ENCODE measurements at regions not wholly inside any gene's neighbourhood (a gene's known extent, or its start where the extent isn't known, plus 50 kb on each side); places are given as distances from the start of the nearest gene placed in this dataset.
"Not testable (repeated sequence)": the region's sequence is repeated elsewhere in the genome, so short reads cannot be mapped to it uniquely, and the experiment has no call there.

DNA sequence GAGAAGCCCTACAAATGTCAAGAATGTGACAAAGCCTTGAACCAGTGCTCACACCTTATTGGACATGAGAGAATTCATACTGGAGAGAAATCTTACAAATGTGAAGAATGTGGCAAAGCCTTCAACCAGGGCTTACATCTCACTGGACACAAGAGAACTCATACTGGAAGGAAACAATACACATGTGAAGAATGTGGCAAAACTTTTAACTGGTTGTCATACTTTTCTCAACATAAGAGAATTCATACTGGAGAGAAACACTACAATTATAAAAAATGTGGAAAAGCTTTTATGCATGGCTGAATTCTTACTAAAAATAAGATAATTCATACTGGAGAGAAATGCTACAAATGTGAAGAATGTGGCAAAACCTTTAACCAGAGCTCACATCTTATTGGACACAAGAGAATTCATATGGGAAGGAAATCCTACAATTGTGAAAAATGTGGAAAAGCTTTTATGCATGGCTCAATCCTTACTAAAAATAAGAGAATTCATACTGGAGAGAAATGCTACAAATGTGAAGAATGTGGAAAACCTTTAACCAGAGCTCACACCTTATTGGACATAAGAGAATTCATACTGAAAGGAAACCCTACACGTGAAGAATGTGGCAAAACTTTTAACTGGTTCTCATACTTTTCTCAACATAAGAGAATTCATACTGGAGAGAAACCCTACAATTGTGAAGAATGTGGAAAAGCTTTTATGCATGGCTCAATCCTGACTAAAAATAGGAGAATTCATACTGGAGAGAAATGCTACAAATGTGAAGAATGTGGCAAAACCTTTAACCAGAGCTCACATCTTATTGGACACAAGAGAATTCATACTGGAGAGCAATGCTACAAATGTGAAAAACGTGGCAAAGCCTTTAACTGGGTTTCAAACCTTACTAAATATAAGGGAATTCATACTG is 350.6 kb upstream of the NUPR2 start:
- not testable (repeated sequence) for DNase-seq (ENCODE audit: low spot score)

DNA sequence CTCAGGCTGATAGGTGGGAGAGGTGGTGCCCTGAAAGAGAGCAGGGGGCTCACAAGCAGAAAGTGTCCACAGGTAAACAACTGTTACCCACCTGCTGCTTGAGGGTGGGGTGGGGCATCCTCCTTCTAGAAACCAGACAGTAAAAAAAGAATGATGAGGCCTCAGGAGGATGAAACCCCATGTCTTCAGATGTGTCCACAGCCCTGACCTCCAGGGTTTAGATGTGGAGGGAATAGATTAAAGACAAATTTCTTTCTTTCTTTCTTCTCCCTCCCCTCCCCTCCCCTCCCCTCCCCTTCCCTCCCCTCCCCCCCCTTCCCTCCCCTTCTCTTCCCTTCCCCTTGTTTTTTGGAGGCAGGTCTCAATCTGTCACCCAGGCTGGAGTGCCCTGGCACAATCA is 333.5 kb upstream of the NUPR2 start:
- no peak for DNase-seq (ENCODE audit: low spot score)

DNA sequence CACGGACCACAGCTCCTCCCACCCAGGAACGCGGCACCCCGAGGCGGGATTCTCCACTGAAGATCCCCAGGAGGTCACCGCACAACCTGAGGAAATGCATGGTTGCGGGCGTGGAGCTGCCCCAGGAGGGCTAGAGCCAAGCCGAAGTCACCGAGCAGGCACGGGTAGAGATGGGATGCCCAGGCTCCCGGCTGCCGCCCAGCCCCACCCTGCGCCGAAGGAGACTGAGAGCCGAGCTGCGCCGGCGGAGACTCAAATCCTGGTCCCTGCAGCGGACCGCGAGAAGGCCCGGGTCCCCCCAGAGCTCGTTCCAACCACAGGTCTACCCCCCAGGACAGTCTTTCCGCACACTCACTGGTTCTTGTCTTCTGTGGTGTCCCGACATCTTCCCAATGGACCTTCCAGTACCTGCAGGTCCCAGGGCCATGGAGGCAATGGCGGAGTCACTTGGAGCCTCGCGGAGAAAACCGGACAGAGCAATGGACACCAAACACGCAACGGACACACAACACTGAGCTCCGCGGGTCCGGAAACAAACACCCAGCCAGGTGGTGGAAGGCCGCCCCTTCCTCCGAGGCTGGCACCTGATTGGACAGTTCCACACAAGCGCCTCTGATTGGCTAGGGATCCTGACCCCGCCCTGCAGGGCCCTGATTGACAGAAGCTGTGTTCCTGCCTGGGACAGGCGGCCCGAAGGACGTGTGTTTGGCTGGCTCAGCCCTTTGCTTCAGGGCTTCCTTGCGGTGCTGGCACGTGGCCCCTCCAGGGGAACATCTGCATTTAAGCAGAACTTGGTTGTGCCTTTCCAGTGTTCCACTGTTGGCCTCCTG is 331.9 kb upstream of the NUPR2 start:
- DNase-seq (ENCODE audit: low spot score), result no peak

DNA sequence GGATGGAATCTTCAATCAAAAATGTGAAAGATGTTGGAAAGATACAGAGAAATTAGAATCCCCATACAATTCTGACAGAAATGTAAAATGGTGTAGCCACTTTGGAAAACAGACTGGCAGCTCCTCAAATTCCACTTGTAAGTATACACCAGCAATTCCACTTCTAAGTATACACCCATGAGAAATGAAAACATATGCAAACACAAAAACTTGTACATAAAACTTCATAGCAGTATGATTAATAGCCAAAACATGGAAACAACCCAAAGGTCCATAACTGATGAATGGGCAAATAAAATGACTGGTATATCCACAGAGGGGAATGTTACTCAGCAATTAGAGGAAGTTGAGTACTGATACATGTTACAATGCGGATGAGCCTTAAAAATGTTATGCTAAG is 304.3 kb upstream of the NUPR2 start:
- DNase-seq (ENCODE audit: low spot score), result not testable (repeated sequence)

DNA sequence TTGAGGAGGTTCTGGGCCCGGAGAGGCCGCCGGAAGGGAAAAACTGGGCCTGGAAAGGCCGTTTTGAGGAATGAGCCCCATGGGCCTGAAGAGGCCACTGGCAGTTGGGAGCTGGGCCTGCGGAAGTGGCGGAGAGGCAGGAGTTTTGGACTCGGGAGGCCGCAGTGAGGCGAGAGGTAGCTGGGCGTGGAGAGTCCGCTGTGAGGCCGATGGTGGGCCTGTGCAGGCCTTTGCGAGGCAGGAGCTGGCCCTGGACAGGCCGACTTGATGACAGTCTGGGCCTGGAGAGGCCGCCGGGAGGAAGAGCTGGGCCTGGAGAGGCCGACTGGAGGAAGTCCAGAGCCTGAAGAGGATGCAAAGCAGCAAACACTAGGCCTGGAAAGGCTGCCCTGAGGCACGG is 259.0 kb upstream of the NUPR2 start:
- no peak for DNase-seq (ENCODE audit: low spot score)

DNA sequence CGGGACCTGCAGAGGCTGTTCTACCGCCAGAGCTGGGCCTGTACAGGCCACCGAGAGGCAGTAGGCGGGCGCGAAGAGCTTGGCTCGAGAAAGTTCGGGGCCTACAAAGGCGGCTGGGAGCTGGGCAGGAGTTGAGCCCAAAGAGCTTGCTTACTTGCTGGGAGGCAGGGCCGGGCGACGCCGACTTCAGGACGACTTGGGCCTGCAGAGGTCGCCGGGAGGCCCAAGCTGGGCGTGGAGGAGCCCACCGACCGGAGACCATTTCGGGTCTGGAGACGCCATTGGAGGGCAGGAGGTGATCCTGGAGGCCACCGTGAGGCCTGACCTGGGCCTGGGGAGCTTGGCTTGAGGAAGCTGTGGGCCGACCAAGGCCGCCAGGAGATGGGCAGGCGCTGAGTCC is 258.4 kb upstream of the NUPR2 start:
- not testable (repeated sequence) for DNase-seq (ENCODE audit: low spot score)

DNA sequence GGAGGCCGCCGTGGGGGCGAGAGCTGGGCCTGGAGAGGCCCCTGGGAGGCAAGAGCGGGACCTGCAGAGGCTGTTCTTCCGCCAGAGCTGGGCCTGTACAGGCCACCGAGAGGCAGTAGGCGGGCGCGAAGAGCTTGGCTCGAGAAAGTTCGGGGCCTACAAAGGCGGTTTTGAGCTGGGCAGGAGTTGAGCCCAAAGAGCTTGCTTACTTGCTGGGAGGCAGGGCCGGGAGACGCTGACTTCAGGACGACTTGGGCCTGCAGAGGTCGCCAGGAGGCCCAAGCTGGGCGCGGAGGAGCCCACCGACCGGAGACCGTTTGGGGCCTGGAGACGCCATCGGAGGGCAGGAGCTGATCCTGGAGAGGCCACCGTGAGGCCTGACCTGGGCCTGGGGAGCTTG is 257.1 kb upstream of the NUPR2 start:
- DNase-seq (ENCODE audit: low spot score), result peak; percentile 2

DNA sequence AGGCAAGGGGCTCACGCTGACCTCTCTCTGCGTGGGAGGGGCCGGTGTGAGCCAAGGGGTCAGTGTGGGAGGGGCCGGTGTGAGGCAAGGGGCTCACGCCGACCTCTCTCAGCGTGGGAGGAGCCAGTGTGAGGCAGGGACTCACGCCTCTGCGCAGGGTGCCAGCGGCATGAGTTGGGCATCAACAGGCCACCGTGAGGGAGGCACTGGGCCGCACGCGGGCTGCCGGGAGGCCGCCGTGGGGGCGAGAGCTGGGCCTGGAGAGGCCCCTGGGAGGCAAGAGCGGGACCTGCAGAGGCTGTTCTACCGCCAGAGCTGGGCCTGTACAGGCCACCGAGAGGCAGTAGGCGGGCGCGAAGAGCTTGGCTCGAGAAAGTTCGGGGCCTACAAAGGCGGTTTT is 255.6 kb upstream of the NUPR2 start:
- not testable (repeated sequence) for DNase-seq (ENCODE audit: low spot score)

DNA sequence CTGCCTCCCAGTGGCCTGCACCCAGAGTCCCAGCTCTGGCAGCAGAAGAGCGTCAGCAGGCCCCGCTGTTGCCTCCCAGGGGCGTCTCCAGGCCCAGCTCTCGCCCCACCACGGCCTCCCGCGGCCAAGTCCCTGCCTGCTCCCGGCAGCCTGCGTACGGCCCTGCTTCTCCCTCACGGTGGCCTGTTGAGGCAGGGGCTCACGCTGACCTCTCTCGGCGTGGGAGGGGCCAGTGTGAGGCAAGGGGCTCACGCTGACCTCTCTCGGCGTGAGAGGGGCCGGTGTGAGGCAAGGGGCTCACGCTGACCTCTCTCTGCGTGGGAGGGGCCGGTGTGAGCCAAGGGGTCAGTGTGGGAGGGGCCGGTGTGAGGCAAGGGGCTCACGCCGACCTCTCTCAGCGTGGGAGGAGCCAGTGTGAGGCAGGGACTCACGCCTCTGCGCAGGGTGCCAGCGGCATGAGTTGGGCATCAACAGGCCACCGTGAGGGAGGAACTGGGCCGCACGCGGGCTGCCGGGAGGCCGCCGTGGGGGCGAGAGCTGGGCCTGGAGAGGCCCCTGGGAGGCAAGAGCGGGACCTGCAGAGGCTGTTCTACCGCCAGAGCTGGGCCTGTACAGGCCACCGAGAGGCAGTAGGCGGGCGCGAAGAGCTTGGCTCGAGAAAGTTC is 254.1 kb upstream of the NUPR2 start:
- not testable (repeated sequence) for DNase-seq (ENCODE audit: low spot score)

DNA sequence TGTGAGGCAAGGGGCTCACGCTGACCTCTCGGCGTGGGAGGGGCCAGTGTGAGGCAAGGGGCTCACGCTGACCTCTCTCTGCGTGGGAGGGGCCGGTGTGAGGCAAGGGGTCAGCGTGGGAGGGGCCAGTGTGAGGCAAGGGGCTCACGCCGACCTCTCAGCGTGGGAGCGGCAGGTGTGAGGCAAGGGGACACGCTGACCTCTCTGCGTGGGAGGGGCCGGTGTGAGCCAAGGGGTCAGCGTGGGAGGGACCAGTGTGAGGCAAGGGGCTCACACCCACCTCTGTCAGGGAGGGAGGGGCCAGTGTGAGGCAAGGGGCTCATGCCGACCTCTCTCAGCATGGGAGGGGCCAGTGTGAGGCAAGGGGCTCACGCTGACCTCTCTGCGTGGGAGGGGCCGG is 251.7 kb upstream of the NUPR2 start:
- DNase-seq (ENCODE audit: low spot score), result not testable (repeated sequence)

DNA sequence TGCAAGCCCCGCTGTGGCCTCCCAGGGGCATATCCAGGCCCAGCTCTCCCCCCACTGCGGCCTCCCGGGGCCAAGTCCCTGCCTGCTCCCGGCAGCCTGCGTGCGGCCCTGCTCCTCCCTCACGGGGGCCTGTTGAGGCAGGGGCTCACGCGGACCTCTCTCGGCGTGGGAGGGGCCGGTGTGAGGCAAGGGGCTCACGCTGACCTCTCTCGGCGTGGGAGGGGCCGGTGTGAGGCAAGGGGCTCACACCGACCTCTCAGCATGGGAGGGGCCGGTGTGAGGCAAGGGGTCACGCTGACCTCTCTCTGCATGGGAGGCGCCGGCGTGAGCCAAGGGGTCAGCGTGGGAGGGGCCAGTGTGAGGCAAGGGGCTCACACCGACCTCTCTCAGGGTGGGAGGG is 251.2 kb upstream of the NUPR2 start:
- DNase-seq (ENCODE audit: low spot score), result not testable (repeated sequence)

DNA sequence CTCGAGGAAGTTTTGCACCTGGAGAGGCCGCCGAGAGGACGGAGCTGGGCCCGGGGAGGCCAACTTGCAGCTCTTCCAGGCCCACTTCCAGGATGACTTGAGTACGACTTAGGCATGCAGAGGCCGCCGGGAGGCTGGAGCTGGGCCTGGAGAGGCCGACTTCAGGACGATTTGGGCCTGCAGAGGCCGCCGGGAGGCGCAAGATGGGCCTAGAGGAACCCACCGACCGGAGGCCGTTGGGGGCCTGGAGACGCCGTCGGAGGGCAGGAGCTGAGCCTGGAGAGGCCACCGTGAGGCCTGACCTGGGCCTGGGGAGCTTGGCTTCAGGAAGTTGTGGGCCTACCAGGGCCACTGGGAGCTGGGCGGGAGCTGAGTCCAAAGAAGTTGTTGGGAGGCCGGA is 250.5 kb upstream of the NUPR2 start:
- DNase-seq (ENCODE audit: low spot score), result not testable (repeated sequence)

DNA sequence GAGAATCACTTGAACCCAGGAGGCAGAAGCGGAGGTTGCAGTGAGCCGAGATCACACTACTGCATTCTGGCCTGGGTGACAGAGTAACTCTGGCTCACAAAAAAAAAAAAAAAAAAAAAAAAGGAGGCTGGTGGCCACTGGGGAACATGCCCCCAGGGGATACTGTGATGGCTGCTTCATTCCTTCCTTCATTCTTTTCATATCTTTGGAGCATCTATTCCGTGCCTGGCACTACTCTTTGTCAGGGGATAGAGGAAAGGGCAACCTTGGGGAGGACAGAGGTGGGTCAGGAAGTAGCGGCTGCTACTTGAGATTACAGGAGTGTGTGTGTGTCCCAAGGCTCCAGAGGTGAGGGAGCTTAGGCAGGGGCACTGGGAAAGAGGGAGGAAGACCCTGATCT is 236.4 kb upstream of the NUPR2 start:
- not testable (repeated sequence) for DNase-seq (ENCODE audit: low spot score)

DNA sequence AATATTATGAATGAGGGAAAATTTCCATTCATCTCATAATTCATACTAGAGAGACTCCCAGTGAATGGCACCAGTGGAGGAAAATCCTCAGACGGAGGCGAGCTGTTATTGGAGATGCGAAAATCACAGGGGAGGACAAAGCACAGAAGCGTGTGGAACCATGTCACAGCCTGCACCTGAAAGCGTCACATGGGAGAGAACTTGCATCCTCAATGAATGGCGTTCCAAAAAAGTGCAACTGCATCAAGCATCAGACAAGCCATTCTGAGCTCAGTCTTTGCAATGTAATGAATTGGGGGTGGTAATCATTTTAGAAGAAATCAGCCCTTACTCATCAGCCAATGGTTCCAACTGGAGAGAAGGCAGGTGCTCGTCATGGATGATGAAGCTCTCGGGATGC is 235.0 kb upstream of the NUPR2 start:
- not testable (repeated sequence) for DNase-seq (ENCODE audit: low spot score)

DNA sequence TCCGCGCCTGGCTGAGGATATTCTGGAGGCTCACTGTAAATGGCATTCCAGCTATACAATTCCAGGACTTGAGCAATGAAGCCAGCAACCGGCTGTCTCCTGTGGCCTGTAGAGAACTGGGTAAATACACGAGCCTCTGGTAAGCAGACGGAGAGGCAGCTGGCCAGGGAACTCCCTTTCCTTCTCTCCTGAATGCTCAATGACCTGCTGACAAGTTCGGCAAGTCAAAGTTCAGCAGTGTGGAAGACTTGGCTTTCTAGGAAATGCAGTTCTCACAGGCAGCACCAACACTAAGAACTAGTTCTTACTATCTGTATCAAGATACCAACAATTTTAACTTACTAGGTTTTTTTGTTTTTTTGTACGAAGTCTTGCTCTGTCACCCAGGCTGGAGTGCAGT is 232.1 kb upstream of the NUPR2 start:
- not testable (repeated sequence) for DNase-seq (ENCODE audit: low spot score)

DNA sequence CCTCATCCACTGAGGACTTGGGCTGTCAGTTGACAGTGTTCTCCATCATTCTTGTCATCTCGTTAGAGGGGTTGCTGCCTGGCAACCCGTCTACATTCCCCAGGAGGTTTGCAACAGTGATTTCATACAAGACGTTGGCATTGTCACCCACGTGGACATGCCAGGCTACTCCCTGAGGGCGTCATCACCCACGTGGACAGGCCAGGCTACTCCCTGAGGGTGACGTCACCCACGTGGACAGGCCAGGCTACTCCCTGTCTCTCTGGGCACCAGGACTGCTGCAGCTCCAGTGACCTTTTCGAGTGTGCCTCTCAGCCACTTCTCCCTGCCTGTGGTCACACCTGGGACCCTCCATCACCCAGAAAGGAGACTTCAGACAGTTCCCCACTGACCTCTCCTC is 212.1 kb upstream of the NUPR2 start:
- DNase-seq (ENCODE audit: low spot score), result not testable (repeated sequence)

DNA sequence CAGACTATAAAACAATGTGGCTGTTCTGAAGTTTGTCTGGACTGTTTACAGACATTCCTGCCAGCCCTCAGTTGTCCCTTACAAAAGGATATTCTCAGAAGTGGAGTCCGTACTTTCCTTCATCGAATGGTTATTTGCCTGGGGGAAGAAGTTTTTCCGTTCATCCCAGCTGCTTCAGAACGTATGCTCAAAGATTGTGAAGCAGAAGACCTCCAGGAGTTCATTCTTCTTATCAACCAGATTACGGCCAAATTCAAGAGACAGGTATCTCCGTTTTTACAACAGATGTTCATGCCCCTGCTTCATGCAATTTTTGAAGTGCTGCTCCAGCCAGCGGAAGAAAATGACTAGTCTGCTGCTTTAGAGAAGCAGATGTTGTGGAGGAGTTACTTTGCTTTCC is 174.3 kb upstream of the NUPR2 start:
- DNase-seq (ENCODE audit: low spot score), result no peak

DNA sequence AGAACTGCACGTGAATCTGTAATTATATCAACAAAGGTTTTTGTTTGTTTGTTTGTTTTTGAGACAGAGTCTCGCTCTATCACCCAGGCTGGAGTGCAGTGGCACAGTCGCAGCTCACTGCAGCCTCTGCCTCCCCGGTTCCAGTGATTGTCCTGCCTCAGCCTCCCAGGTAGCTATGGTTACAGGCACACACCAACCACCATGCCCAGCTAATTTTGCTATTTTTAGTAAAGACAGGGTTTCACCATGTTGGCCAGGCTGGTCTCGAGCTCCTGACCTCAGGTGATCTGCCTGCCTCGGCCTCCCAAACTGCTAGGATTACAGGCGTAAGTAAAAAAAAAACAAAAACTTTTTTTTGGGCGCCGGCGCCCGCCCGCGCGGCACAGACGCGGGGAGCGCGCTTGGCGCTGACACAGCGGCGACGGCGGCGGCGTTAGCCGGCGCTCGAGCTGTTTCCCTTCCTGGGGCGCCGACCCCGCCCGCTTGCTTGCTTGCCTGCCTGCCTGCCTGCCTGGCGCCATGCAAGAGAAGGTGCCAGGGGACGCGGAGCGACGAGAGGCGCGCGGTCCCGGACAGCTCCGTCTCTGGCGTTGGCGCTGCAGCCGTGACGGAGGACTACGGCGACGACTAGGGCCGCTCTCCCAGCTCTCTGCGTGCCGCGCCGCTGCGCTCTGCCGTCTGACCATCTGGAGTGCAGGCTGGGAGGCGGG is 171.4 kb upstream of the NUPR2 start:
- no peak for DNase-seq (ENCODE audit: low spot score)

DNA sequence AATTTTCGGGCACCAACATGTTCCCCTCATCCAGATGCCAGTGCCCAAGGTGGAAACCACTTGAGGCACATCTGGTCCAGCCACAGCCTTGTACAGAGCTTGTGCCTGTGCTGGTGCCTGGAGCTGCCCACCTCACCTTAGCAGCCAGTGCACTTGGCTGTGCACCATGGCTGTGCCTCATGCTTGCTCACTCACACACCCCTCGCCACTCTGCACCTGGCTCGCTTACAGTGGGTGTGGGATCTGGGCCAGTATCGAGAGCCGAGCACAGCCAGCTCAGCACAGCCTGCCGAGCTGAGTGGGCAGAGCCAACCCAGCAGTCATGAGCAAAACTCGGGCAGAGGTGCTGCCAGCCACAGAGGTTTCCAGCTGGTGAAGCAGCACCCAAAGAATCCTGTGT is 139.9 kb upstream of the NUPR2 start:
- DNase-seq (ENCODE audit: low spot score), result no peak

DNA sequence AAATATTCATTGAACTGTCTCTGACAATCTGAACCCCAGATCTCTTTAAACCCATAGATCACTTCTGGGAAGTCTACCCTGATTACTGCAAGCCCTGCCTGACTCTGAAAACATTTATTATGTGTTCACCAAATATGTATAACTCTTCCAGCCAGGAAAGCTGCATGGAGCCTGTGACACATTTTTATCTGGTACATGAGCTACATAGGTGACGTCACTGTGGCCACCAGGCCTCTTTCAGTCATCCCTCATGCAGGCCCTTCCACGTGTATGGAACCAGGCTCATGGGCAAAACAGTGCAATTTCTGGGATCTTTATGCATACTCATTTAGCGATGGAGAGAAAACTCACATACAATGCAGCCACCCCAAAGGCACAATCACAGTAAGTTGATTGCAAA is 133.9 kb upstream of the NUPR2 start:
- no peak for DNase-seq (ENCODE audit: low spot score)

DNA sequence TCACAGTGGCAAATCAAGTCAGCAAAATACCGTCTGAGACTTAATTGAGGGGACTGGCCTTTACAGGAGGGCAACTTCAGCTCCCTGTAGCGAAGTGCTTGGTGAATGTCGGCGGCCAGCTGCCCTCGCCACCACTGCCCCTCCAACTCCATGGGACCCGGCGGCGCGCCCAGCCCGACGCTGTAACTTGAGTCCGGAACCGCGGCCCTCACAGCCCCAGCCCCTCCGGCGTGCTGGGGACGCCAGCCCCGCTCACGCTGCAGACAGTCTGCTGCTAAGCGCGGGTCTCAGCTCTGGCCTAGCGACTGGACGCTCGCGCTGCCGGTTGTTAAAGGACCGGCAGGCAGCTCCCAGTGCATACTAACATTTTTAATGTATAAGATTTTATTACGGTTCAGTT is 113.4 kb upstream of the NUPR2 start:
- DNase-seq (ENCODE audit: low spot score), result no peak

DNA sequence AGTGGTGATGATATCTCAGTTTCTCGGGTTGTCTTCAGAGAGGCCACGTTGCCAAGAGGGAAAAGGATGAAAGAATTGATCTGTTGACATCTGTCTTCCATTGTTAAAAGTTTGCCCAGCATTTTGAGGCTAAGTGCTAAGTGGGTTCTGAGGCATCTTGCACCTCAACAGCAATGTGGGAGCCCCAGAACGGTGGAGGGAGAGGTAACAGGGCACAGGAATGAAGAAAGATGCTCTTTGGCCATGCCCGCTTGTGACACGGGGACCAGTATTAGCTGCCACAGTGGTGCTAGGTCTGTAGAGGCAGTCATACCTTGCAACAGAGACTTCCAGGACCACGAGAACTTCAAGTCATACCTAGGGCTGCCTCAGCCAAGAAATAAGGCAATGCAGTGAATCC is 106.6 kb upstream of the NUPR2 start:
- no peak for DNase-seq (ENCODE audit: low spot score)
